ENCODE measurements at regions not wholly inside any gene's neighbourhood (a gene's known extent, or its start where the extent isn't known, plus 50 kb on each side); places are given as distances from the start of the nearest gene placed in this dataset.

DNA sequence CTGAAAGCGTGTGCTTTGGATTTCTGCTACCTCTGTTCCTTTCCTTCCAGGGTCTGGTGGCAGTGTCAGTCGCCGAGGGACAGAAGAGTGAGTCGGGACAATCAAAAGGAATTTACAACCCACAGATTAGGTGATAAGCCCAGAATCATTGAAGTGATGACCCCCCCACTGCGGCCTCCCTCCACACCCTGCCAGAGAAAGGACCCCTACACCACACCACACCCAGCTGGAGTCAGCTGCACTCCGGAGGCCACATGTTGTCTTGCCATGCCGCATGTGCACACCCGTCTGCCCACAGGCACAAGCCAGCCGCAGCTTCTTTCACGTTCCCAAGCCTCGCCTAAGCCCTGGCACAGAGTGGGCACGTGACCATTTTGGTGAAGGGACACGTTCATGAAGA, 366.8 kb upstream of the SALL3 start:
- no peak for TF ChIP-seq L3MBTL2 (conservative IDR thresholded peaks at IDR 0.05)
- no peak for TF ChIP-seq TARDBP (IDR thresholded peaks at IDR 0.05)
